GM12891 (cell line): ENCODE measurements at regions not wholly inside any gene's neighbourhood (a gene's known extent, or its start where the extent isn't known, plus 50 kb on each side); places are given as distances from the start of the nearest gene placed in this dataset.

Source experiments
- POLR2A ChIP-seq: IDR thresholded peaks from 2 replicates; pipeline ENCODE4 v1.6.1; 2011; ENCODE audit warnings: low read depth, low read length, control low read depth
- POLR2AphosphoS5 ChIP-seq: IDR thresholded peaks from 2 replicates; pipeline ENCODE4 v1.6.1; 2011; ENCODE audit warnings: low read depth, low read length, control low read depth

GRCh38 chrX:145687707-145688106 lies 129.9 kb upstream of the SLITRK2 start:
- no peak for TF ChIP-seq POLR2AphosphoS5
- TF ChIP-seq POLR2A: no peak
